Transverse colon (tissue), 4 donors: ENCODE measurements at regions not wholly inside any gene's neighbourhood (a gene's known extent, or its start where the extent isn't known, plus 50 kb on each side); places are given as distances from the start of the nearest gene placed in this dataset.

Experiments used
- DNase-seq: peaks from one replicate; pipeline ENCODE4 v3.0.0-alpha.2; 2019
- H3K27ac ChIP-seq, 4 donors: fragments of 200-600 bp; sonication (generic); 2 replicates each; pipeline ENCODE4 v1.5.1; 2016 to 2018; ENCODE audit warnings: inconsistent platforms in 4 of 4
- H3K27me3 ChIP-seq: fragments of 200-600 bp; sonication (generic); 2 replicates; pipeline ENCODE4 v1.5.1; 2017; ENCODE audit warnings: inconsistent platforms
- H3K36me3 ChIP-seq, 4 donors: fragments of 200-600 bp; sonication (generic); 2 replicates each; pipeline ENCODE4 v1.5.1; 2017 to 2019; ENCODE audit warnings: inconsistent platforms in 4 of 4
- H3K4me1 ChIP-seq, 4 donors: fragments of 200-600 bp; sonication (generic); 2 replicates each; pipeline ENCODE4 v1.5.1; 2017 to 2020; ENCODE audit warnings: inconsistent platforms in 4 of 4
- H3K4me3 ChIP-seq, 4 donors: fragments of 200-600 bp; sonication (generic); 1 replicate in 1 of 4; 2 replicates in 3 of 4; pipeline versions ENCODE4 v1.5.1 to v1.6.1; 2017 to 2019; ENCODE audit warnings: inconsistent platforms in 4 of 4
- H3K9me3 ChIP-seq, 2 donors: fragments of 200-600 bp; sonication (generic); 2 replicates each; pipeline ENCODE4 v1.5.1; 2017 to 2019; ENCODE audit warnings: inconsistent platforms in 2 of 2
- EP300 ChIP-seq: sonication (generic); formaldehyde crosslinking; IDR thresholded peaks from one replicate; pipeline ENCODE4 v1.6.1; 2017; ENCODE audit warnings: antibody characterized with exemption, low read depth
- POLR2A ChIP-seq: fragments of 450-650 bp; IDR thresholded peaks from one replicate; pipeline ENCODE4 v1.6.1; 2016; ENCODE audit warnings: antibody characterized with exemption, mild to moderate bottlenecking, moderate library complexity
- POLR2AphosphoS5 ChIP-seq, 3 donors: sonication (generic); formaldehyde crosslinking; IDR thresholded peaks; one replicate each; pipeline ENCODE4 v1.6.1; 2016; ENCODE audit warnings: antibody characterized with exemption in 3 of 3
- WGBS, 2 donors: methylation state at CpG; one replicate each; pipeline ENCODE4 v1.1.5; 2018; ENCODE audit warnings: low coverage in 1 of 2; 5-methylcytosine and 5-hydroxymethylcytosine counted together
- in situ Hi-C, 4 donors: fragments of 200-750 bp; cut with MboI; loops; one replicate each; pipeline versions ENCODE4 v1.15.0 to v1.15.1; 2017; ENCODE audit warnings: low sequenced_read_pairs in 3 of 4, low pct_ligation_motif_present in 1 of 4, low pct_unique_long_range_greater_than_20kb in 1 of 4
- intact Hi-C: fragments of 100-400 bp; cut with DNase I; formaldehyde crosslinking; loops from one replicate; pipeline ENCODE4 v1.15.1; 2023; ENCODE audit warnings: low total_unique reads
- TF ChIP-seq, protein P1 (sequence below), 5 experiments: fragments of 200-600 bp in 3 of 5; fragments of 450-650 bp in 2 of 5; sonication (generic) in 3 of 5; IDR thresholded peaks; 1 replicate in 2 of 5; 2 replicates in 3 of 5; pipeline ENCODE4 v1.5.1; 2016 to 2017; ENCODE audit warnings: antibody characterized with exemption in 5 of 5, inconsistent platforms in 3 of 5, mild to moderate bottlenecking in 2 of 5, moderate library complexity in 1 of 5

DNA sequence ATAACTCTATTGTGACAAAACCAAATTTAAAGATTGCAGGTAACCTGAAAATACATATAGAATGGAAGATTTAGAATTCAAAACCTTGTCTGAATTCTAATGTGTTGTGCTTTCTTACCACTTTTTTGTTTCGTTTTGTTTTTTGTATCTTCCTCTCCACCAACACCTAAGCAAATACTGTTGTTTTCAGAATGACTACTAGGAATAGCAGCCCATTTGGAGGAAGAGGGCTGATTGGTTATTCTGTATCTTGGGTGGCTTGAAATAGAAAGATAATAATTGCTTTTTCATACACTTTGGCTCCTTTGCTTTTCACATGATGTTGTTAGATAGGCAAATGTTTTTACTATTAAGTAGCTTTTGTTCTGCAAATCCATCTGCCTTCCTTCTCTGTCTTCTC is 61.0 kb upstream of the LRRC7 start:
- no peaks in the 10 kb centered on the region for H3K4me1 ChIP-seq
- in situ Hi-C loops (no loop called here), intact Hi-C loops (no loop called here)
- no peak overlapping the region for H3K4me3 ChIP-seq
- no peaks in the 10 kb centered on the region for H3K9me3 ChIP-seq
- TF ChIP-seq POLR2A (no peak), EP300 (no peak), POLR2AphosphoS5 (IDR thresholded peaks at IDR 0.05) (no peak)
- TF ChIP-seq, protein P1, sequence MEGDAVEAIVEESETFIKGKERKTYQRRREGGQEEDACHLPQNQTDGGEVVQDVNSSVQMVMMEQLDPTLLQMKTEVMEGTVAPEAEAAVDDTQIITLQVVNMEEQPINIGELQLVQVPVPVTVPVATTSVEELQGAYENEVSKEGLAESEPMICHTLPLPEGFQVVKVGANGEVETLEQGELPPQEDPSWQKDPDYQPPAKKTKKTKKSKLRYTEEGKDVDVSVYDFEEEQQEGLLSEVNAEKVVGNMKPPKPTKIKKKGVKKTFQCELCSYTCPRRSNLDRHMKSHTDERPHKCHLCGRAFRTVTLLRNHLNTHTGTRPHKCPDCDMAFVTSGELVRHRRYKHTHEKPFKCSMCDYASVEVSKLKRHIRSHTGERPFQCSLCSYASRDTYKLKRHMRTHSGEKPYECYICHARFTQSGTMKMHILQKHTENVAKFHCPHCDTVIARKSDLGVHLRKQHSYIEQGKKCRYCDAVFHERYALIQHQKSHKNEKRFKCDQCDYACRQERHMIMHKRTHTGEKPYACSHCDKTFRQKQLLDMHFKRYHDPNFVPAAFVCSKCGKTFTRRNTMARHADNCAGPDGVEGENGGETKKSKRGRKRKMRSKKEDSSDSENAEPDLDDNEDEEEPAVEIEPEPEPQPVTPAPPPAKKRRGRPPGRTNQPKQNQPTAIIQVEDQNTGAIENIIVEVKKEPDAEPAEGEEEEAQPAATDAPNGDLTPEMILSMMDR (IDR thresholded peaks at IDR 0.05) = no peak
- no peaks in the 10 kb centered on the region for H3K27me3 ChIP-seq
- H3K36me3 ChIP-seq = no peaks in the 10 kb centered on the region
- 43 to 71% methylated on average over 1 of the region's 1 CpG for WGBS, 2 donors
- no peak for DNase-seq
- no peak overlapping the region for H3K27ac ChIP-seq

DNA sequence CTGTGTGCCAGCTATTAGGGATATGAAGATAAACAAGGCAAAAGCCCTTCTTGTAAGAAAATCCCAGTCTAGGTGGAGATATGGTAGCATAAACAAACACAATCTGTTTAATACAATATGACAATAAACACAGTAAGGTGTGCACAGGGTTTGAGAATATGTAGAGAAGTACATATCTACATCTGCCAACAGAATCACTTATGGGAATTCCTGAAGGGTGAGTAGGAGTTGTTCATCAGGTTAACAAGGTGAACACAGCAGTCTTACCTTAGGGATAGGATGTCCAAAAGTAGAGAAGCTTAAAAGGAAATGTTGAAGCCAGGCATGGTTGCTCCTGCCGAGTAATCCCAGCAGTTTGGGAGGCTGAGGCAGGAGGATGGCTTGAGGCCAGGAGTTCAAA is 57.7 kb upstream of the LRRC7 start:
- intact Hi-C loops = no loop called here
- 58 to 88% methylated on average over 1 of the region's 1 CpG for WGBS, 2 donors

DNA sequence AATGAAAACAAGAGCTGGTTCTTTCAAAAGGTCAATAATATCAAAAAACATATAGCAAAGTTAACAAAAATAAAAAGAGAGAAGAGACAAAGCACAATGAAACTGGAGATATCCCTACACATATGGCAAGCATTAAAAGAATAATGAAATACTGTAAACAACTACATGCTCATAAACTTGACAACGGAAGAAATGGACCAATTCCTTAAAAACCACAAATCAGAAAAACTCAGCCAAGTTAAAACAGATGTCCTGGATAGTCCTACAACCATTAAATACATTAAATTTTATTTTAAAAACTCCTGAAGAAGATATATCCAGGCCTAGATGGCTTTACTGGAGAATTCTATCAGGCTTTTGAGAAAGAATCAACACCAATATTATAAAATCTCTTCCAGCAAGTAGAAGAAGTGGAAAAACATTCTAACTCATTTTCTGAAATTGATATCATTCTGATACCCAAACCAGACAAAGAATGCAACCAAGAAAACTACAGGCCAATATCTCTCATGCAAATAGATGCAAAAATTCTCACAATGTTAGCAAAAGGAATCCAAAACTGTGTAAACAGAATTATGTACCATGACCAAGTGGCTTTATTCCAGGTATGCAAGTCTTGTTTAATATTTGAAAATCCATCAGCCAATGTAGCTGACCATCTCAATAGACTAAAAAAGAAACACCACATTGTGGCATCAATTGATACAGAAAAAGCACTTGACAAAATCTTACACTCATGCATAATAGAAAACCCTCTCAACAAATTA is 56.1 kb upstream of the LRRC7 start:
- Histone ChIP-seq H3K36me3 (no peaks in the 10 kb centered on the region), H3K4me3 (no peak overlapping the region), H3K27me3 (no peaks in the 10 kb centered on the region), H3K4me1 (no peaks in the 10 kb centered on the region), H3K9me3 (no peaks in the 10 kb centered on the region), H3K27ac (no peak overlapping the region)
- TF ChIP-seq POLR2A = no peak
- TF ChIP-seq POLR2AphosphoS5 (IDR thresholded peaks at IDR 0.05) = no peak
- TF ChIP-seq EP300 = no peak
- TF ChIP-seq, protein P1 (IDR thresholded peaks at IDR 0.05) = no peak
- intact Hi-C loops = no loop called here
- 45 to 80% methylated on average over 1 of the region's 1 CpG for WGBS, 2 donors
- in situ Hi-C loops = no loop called here
- no peak for DNase-seq

More for the DNA sequence above, 57.7 kb upstream of the LRRC7 start:
- no peaks in the 10 kb centered on the region for H3K27me3 ChIP-seq
- H3K36me3 ChIP-seq = no peaks in the 10 kb centered on the region
- no peak overlapping the region for H3K27ac ChIP-seq
- H3K9me3 ChIP-seq = no peaks in the 10 kb centered on the region
- H3K4me1 ChIP-seq = no peaks in the 10 kb centered on the region
- TF ChIP-seq EP300 (no peak), POLR2A (no peak), POLR2AphosphoS5 (IDR thresholded peaks at IDR 0.05) (no peak)
- TF ChIP-seq, protein P1 (IDR thresholded peaks at IDR 0.05) = no peak
- DNase-seq = no peak
- H3K4me3 ChIP-seq = no peak overlapping the region
- in situ Hi-C loops = no loop called here

DNA sequence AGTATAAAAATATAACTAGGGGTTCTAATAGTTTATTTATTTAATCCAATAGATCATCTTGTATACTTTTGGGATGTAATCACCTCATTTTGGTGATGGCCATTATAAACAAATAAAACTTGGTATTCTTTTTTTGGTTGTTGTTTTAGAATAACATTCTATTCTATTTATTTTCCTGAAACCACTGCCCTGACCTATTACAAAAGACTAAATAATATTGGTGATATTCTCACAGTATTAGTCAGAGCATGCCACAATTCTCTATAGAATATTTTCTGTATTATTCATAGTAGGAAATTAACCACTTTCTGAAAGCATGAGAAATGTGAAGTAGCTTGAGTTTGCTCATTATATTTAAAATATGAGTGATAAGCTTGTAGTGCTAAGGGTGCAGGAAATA is 54.1 kb upstream of the LRRC7 start:
- no peak overlapping the region for H3K4me3 ChIP-seq
- H3K4me1 ChIP-seq = no peaks in the 10 kb centered on the region
- in situ Hi-C loops (no loop called here), intact Hi-C loops (no loop called here)
- H3K36me3 ChIP-seq = no peaks in the 10 kb centered on the region
- H3K9me3 ChIP-seq = no peaks in the 10 kb centered on the region
- no peaks in the 10 kb centered on the region for H3K27me3 ChIP-seq
- TF ChIP-seq POLR2AphosphoS5 (IDR thresholded peaks at IDR 0.05) (no peak), POLR2A (no peak)
- TF ChIP-seq, protein P1 (IDR thresholded peaks at IDR 0.05) = no peak
- DNase-seq = no peak
- H3K27ac ChIP-seq = no peak overlapping the region
